ENCODE measurements at regions not wholly inside any gene's neighbourhood (a gene's known extent, or its start where the extent isn't known, plus 50 kb on each side); places are given as distances from the start of the nearest gene placed in this dataset.

GRCh38 chr10:21265622-21266021 is 259.9 kb downstream of the SKIDA1 start:
- no peak for TF ChIP-seq CTCF (optimal IDR thresholded peaks at IDR 0.05 in 1 of 3, IDR thresholded peaks at IDR 0.05 in 1 of 3, conservative IDR thresholded peaks at IDR 0.05 in 1 of 3; ENCODE audit: extremely low read depth in 1 of 3, insufficient read depth in 2 of 3, low read length in 3 of 3)
- TF ChIP-seq EZH2 (IDR thresholded peaks at IDR 0.05; ENCODE audit: low read length): no peak

Measured in keratinocyte (primary cell).